ENCODE measurements at regions not wholly inside any gene's neighbourhood (a gene's known extent, or its start where the extent isn't known, plus 50 kb on each side); places are given as distances from the start of the nearest gene placed in this dataset.

DNA sequence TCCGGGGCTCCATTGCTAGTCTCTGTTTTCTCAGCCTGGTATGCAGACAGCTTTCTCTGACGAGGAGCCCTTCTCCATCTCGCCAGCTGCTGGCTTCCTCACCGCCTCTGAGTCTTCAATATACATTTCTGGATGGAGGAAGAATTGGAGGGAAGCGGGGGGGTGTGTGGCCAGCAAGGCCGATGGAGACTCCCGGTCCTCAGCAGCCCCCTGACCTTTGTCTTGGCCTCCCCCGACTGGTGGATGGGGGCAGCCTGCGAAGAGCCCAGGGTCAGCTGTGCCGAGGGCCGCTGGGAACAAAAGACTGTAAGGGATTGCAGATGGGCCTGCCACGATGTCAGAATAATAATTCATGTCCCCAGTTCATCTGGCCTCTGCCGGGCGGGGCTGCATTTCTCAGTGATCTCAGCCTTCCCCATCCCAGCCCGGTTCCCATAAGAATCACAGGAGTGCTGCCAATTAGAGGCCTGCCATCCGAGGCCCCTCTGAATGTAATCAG is 54.3 kb upstream of the STX16 start:
- Histone ChIP-seq H3K79me2 (ENCODE audit: low read length) (no peaks in the 10 kb centered on the region), H3K9ac (ENCODE audit: low read length) (no peak overlapping the region), H2AFZ (ENCODE audit: low read depth, low read length) (no peak overlapping the region), H4K20me1 (ENCODE audit: insufficient read depth, low read length) (no peaks in the 10 kb centered on the region), H3K4me2 (ENCODE audit: low read length) (no peak overlapping the region), H3K27ac (ENCODE audit: low read length) (no peak overlapping the region), H3K27me3 (ENCODE audit: low read depth, low read length) (peaks cover 40% of the 10 kb centered on the region), H3K4me1 (ENCODE audit: low read length) (no peaks in the 10 kb centered on the region), H3K36me3 (replicated peaks; ENCODE audit: low read depth, low read length) (no peaks in the 10 kb centered on the region), H3K4me3 (ENCODE audit: low read length) (no peak overlapping the region), H3K9me3 (ENCODE audit: insufficient read depth, low read length) (no peaks in the 10 kb centered on the region)
- no peak for TF ChIP-seq EZH2phosphoT487 (IDR thresholded peaks at IDR 0.05; ENCODE audit: low read depth)
- TF ChIP-seq, protein P1, sequence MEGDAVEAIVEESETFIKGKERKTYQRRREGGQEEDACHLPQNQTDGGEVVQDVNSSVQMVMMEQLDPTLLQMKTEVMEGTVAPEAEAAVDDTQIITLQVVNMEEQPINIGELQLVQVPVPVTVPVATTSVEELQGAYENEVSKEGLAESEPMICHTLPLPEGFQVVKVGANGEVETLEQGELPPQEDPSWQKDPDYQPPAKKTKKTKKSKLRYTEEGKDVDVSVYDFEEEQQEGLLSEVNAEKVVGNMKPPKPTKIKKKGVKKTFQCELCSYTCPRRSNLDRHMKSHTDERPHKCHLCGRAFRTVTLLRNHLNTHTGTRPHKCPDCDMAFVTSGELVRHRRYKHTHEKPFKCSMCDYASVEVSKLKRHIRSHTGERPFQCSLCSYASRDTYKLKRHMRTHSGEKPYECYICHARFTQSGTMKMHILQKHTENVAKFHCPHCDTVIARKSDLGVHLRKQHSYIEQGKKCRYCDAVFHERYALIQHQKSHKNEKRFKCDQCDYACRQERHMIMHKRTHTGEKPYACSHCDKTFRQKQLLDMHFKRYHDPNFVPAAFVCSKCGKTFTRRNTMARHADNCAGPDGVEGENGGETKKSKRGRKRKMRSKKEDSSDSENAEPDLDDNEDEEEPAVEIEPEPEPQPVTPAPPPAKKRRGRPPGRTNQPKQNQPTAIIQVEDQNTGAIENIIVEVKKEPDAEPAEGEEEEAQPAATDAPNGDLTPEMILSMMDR (IDR thresholded peaks at IDR 0.05; ENCODE audit: low read depth, low read length): no peak

DNA sequence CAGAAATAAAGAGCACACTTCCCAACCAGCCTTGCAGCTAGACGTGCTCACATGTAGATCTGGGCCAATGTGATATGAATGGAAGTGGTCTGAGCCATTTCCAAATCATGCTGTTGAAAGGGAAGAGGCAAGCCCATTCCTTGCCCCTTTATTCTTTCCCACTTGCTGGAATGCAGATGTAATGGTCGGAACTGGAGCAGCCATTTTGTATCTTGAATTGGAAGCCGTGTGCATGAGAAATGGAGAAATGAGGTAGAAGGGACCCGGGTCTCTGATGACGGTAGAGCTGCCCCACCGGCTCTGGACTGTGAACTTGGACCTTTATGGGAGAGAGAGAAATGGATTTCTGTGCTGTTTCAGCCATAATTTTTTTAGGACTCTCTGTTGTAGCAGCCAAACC is 54.8 kb upstream of the STX16 start:
- Histone ChIP-seq H3K79me2 (ENCODE audit: low read length) (no peaks in the 10 kb centered on the region), H3K4me2 (ENCODE audit: low read length) (no peak overlapping the region), H3K4me3 (ENCODE audit: low read length) (no peak overlapping the region), H4K20me1 (ENCODE audit: insufficient read depth, low read length) (no peaks in the 10 kb centered on the region), H3K36me3 (replicated peaks; ENCODE audit: low read depth, low read length) (no peaks in the 10 kb centered on the region), H3K9me3 (ENCODE audit: insufficient read depth, low read length) (no peaks in the 10 kb centered on the region), H3K9ac (ENCODE audit: low read length) (no peak overlapping the region), H3K27ac (ENCODE audit: low read length) (no peak overlapping the region), H3K27me3 (ENCODE audit: low read depth, low read length) (peaks cover 45% of the 10 kb centered on the region), H2AFZ (ENCODE audit: low read depth, low read length) (no peak overlapping the region), H3K4me1 (ENCODE audit: low read length) (no peaks in the 10 kb centered on the region)
- TF ChIP-seq, protein P1 (IDR thresholded peaks at IDR 0.05; ENCODE audit: low read depth, low read length): no peak
- TF ChIP-seq EZH2phosphoT487 (IDR thresholded peaks at IDR 0.05; ENCODE audit: low read depth): no peak

DNA sequence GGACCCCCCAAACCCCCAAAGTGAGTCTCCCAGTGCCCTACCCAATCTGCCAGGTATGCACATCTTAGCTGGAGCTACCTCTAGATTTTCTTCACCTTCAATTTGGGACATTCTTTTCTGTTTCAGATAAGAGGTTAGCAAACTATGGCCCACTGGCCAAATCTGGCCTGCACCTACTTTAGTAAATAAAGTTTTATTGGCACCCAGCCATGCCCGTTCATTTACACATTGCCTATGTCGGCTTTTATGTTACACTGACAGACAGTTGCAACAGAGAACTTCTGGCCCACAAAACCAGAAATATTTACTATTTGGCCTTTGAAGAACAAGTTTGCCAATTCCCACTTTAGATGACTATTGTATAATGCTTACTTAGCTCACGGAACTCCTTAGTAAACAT is 55.9 kb upstream of the STX16 start:
- H3K9ac ChIP-seq (ENCODE audit: low read length): no peak overlapping the region
- H3K79me2 ChIP-seq (ENCODE audit: low read length): no peaks in the 10 kb centered on the region
- no peaks in the 10 kb centered on the region for H3K9me3 ChIP-seq (ENCODE audit: insufficient read depth, low read length)
- H3K4me1 ChIP-seq (ENCODE audit: low read length): no peaks in the 10 kb centered on the region
- no peak overlapping the region for H2AFZ ChIP-seq (ENCODE audit: low read depth, low read length)
- peaks cover 56% of the 10 kb centered on the region for H3K27me3 ChIP-seq (ENCODE audit: low read depth, low read length)
- no peaks in the 10 kb centered on the region for H3K36me3 ChIP-seq (replicated peaks; ENCODE audit: low read depth, low read length)
- no peaks in the 10 kb centered on the region for H4K20me1 ChIP-seq (ENCODE audit: insufficient read depth, low read length)
- no peak overlapping the region for H3K27ac ChIP-seq (ENCODE audit: low read length)
- H3K4me2 ChIP-seq (ENCODE audit: low read length): no peak overlapping the region
- H3K4me3 ChIP-seq (ENCODE audit: low read length): no peak overlapping the region
- no peak for TF ChIP-seq EZH2phosphoT487 (IDR thresholded peaks at IDR 0.05; ENCODE audit: low read depth)
- TF ChIP-seq, protein P1 (IDR thresholded peaks at IDR 0.05; ENCODE audit: low read depth, low read length): no peak

DNA sequence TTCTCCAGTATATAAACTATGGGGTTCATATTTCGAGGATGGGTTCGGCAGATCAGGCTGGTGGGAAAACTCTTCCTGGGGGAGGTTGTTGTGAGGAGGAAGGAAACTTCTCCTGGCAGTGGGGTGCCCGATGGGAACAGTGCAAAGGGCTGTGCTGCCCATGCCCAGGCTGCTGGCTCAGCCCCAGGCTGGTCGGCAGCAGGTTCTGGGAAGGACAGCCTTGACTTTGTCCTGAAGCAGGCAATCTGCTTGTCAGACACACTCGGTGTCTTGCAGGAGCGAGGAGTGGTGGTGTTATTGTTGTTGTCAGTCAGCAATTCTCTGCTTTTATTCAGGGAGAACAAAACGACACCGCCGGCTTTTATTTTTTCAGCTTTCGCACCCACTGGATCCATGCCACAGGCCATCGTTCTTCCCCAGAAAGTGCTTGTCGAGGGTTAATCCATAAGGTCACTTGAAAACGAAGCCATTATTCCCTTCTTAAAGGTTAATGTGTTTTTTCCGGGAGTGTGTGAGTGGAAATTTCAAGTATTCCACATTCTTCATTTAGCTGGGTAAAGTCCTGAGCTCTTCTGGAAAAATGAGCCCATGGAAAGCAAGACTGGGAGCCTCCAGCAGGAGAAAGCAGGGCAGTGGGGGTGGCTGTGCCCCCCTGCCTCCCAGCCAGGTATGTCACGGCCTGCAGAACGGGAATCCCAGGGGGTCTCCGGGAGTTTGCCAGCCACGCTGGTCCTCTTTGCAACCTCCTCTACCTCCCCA is 57.0 kb upstream of the STX16 start:
- no peaks in the 10 kb centered on the region for H3K36me3 ChIP-seq (replicated peaks; ENCODE audit: low read depth, low read length)
- no peak overlapping the region for H2AFZ ChIP-seq (ENCODE audit: low read depth, low read length)
- no peaks in the 10 kb centered on the region for H3K4me1 ChIP-seq (ENCODE audit: low read length)
- no peak overlapping the region for H3K4me3 ChIP-seq (ENCODE audit: low read length)
- no peak overlapping the region for H3K27ac ChIP-seq (ENCODE audit: low read length)
- peaks cover 66% of the 10 kb centered on the region for H3K27me3 ChIP-seq (ENCODE audit: low read depth, low read length)
- no peak for TF ChIP-seq EZH2phosphoT487 (IDR thresholded peaks at IDR 0.05; ENCODE audit: low read depth)
- TF ChIP-seq, protein P1 (IDR thresholded peaks at IDR 0.05; ENCODE audit: low read depth, low read length): no peak
- H3K9me3 ChIP-seq (ENCODE audit: insufficient read depth, low read length): no peaks in the 10 kb centered on the region
- no peaks in the 10 kb centered on the region for H4K20me1 ChIP-seq (ENCODE audit: insufficient read depth, low read length)
- no peak overlapping the region for H3K9ac ChIP-seq (ENCODE audit: low read length)
- no peaks in the 10 kb centered on the region for H3K79me2 ChIP-seq (ENCODE audit: low read length)
- H3K4me2 ChIP-seq (ENCODE audit: low read length): no peak overlapping the region
